SK-N-SH treated with all-trans-retinoic acid at 6 μM for 48 hours (cell line): ENCODE measurements at regions not wholly inside any gene's neighbourhood (a gene's known extent, or its start where the extent isn't known, plus 50 kb on each side); places are given as distances from the start of the nearest gene placed in this dataset.

Experiments used
- CREB5 ChIP-seq: fragments of 250-450 bp; sonication (Bioruptor Pico); IDR thresholded peaks from 2 replicates; pipeline ENCODE4 v1.5.1; 2020; ENCODE audit warnings: low read depth, mild to moderate bottlenecking, moderate library complexity
- GLIS3 ChIP-seq: fragments of 250-450 bp; sonication (Bioruptor Pico); IDR thresholded peaks from 2 replicates; pipeline ENCODE4 v1.5.0; 2020; ENCODE audit warnings: mild to moderate bottlenecking, moderate library complexity
- PATZ1 ChIP-seq: fragments of 250-450 bp; sonication (Bioruptor Pico); IDR thresholded peaks from 2 replicates; pipeline ENCODE4 v1.8.0; 2020; ENCODE audit warnings: mild to moderate bottlenecking, moderate library complexity, borderline replicate concordance
- PPARA ChIP-seq: fragments of 250-450 bp; sonication (Bioruptor Pico); IDR thresholded peaks from 2 replicates; pipeline ENCODE4 v1.5.0; 2020; ENCODE audit warnings: mild to moderate bottlenecking, borderline replicate concordance
- RARB ChIP-seq: fragments of 250-450 bp; sonication (Bioruptor Pico); IDR thresholded peaks from 2 replicates; pipeline ENCODE4 v1.8.0; 2021; ENCODE audit warnings: mild to moderate bottlenecking, moderate library complexity
- SNAI2 ChIP-seq: fragments of 250-450 bp; sonication (Bioruptor Pico); IDR thresholded peaks from 2 replicates; pipeline ENCODE4 v1.5.0; 2020; ENCODE audit warnings: mild to moderate bottlenecking, moderate library complexity
- TOX ChIP-seq: fragments of 250-450 bp; sonication (Bioruptor Pico); IDR thresholded peaks from 2 replicates; pipeline ENCODE4 v1.8.0; 2021; ENCODE audit warnings: mild to moderate bottlenecking, moderate library complexity, borderline replicate concordance
- ZC3H10 ChIP-seq: fragments of 250-450 bp; sonication (Bioruptor Pico); IDR thresholded peaks from 2 replicates; pipeline ENCODE4 v1.5.1; 2021; ENCODE audit warnings: mild to moderate bottlenecking, moderate library complexity
- ZNF70 ChIP-seq: fragments of 450-650 bp; formaldehyde crosslinking; IDR thresholded peaks from 2 replicates; pipeline ENCODE4 v1.5.0; 2020; ENCODE audit warnings: mild to moderate bottlenecking, moderate library complexity
- ZNF8 ChIP-seq: fragments of 450-650 bp; formaldehyde crosslinking; IDR thresholded peaks from 2 replicates; pipeline ENCODE4 v1.5.0; 2020; ENCODE audit warnings: mild to moderate bottlenecking, moderate library complexity

- TF ChIP-seq ZNF70 (CRISPR knock-in tag) (no peak), CREB5 (CRISPR knock-in tag) (no peak), ZC3H10 (no peak), PATZ1 (no peak), SNAI2 (CRISPR knock-in tag) (no peak), GLIS3 (no peak), ZNF8 (no peak), RARB (CRISPR knock-in tag) (no peak), TOX (CRISPR knock-in tag) (no peak), PPARA (CRISPR knock-in tag) (no peak)
Measured at GRCh38 chr6:109916759-109917158, 61.4 kb upstream of the GPR6 start.
